ENCODE measurements at regions not wholly inside any gene's neighbourhood (a gene's known extent, or its start where the extent isn't known, plus 50 kb on each side); places are given as distances from the start of the nearest gene placed in this dataset.
"Not testable (repeated sequence)": the region's sequence is repeated elsewhere in the genome, so short reads cannot be mapped to it uniquely, and the experiment has no call there.

DNA sequence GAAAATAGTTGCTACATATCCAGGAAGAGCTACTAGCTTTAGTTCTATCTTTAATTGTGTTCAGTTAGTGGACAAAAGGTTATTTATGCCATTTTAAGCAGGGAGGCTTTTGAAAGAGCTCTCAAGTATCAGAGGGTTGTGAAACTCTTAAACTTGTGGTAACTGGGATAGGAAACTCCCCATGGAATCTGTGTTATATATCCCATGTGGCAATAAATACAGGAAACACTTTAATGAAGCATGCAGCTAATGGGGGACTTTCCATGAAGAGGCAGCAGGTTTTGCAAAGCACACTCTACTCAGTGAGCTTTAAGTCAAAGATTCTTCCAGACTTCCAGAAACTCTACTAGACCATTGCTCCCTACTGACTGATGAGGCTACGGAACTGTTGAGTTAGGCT lies 805.0 kb upstream of the C9orf72 start:
- DNase-seq, result no peak

- no peak for DNase-seq
Measured at GRCh38 chr9:28379082-28379481, 805.8 kb upstream of the C9orf72 start.

GRCh38 chr9:28389411-28389810 lies 816.1 kb upstream of the C9orf72 start:
- no peak for DNase-seq

DNA sequence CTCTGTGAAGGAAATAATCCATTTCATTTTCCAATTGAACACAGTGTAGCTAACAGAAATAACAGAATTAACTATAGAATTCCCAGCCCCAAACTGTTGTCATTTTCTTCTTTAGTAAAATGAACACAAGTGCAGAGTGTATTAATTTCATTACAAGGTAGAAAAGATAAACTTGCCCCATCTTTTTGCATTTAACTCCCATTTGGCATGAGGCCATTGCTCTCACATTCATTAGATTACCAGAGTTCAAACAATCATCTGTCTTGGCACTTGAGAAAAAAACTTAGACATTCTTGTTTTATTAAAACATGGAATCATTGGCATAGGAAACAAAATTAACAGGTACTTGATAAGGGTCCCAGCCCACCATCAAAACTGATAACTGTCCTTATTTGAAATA lies 821.5 kb upstream of the C9orf72 start:
- DNase-seq, result no peak

DNA sequence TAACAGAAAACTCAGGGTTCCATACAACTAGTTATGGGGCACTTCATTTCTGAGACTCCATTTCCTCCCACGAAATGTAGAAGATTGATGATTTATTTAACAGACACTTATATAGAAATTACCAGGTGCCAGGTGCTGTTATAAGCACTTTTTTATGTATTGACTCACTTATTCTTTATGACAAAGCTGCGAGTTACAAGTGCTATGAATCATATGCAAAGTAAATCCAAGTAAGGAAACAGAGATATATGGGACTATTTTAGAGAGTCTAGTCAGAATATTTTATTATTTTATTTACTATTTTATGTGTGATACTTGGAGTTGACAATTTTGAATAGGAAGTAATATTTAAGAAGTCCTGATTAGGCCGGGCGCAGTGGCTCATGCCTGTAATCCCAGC lies 822.8 kb upstream of the C9orf72 start:
- DNase-seq, result no peak

DNA sequence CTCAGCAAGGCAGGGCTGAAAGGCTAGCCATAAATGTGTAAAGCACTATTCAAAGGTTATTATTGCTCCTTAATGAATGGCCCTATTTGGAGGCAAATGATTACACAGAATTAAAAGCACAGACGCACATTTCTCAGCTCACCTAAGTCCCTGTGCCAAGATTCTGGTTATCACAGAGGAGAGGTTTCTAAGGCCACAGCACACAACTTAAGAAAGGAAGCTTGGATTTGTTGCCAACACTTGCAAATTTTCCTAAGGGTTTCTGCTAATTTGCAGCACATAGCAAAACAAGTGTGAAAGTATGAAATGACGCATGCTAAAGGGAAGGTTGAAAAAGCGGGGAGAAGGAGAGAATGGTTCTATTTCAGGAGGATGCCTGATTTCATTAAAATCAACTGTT lies 834.1 kb upstream of the C9orf72 start:
- no peak for DNase-seq

- no peak for DNase-seq
Measured at GRCh38 chr9:28409919-28410318, 836.6 kb upstream of the C9orf72 start.

DNA sequence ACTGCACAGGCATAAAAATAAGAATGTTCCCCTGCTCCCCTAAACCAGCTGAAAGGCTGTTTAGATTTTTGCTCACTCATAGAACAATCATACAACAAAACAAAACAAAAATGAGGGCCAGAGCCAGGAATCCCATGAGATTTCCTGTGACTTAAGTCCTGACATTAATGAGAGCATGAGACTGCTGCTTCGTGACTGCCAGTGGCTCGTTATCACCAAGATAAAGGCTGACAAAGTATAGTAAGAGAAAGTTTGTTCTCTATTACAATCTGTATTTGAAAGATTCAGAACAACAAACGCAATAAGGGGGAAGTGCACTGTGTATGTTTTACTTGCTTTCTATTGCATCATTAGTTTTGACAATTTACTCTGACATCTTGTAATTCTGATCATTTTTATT lies 837.1 kb upstream of the C9orf72 start:
- DNase-seq, result no peak

GRCh38 chr9:28413471-28413870 lies 840.2 kb upstream of the C9orf72 start:
- DNase-seq, result no peak

DNA sequence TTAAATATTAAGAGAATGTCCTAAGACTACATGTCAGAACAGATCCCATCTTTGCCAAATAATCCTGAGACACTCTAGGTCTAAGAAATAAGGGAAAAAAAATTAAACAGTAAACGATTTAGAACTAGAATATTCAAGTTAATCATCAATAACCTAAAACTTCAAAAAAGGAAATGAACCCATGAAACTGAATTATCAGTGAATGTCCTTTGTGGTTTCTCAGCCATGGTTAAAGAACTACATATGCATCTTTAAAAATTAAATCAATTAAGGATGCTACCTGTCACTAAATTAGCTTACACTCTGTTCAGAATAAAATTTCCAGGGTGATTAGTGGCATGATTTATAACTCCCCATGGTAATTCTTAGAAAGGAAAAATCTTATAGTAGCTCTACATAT lies 850.0 kb upstream of the C9orf72 start:
- no peak for DNase-seq

- no peak for DNase-seq
Measured at GRCh38 chr9:28435456-28435855, 862.2 kb upstream of the C9orf72 start.

DNA sequence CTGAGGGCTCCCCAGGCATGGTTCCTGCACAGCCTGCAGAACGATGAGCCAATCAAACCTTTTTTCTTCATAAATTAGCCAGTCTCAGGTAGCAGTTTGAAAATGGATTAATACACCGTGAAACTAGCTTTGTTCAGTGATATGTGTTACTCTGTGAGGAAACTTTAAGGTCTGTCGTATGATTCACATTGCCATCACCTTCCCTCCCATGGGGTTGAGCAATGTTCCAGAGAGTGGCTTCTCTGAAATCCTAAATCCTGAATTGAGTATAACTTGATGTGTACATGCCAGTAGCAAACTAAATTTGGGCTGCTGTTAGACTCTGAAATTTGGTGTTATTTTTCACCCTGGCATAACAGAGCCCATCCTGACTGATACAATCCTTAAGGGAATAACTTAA lies 866.4 kb upstream of the C9orf72 start:
- DNase-seq, result no peak

GRCh38 chr9:28443461-28443860 lies 870.2 kb upstream of the C9orf72 start:
- no peak for DNase-seq

- no peak for DNase-seq
Measured at GRCh38 chr9:28444637-28445036, 871.4 kb upstream of the C9orf72 start.

DNA sequence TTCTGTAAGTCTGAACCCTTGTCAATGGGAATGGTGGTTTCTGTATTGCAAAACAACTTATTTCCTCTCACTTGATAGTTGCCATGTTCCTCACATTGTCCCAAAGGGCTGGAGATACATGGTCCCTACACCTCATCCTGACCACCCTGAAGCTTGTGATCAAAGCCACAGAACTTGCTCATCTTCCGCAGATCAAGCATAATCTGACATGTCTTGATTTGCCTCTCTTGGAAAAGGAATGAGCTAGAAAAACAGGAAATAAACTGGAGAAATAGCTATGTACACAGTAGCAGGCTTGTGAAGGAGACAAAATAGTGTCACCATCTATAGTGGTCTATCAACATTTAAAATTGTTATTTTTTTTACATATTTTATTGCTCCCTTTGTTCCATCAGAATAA lies 871.9 kb upstream of the C9orf72 start:
- DNase-seq, result no peak

- DNase-seq, result no peak
Measured at GRCh38 chr9:28453918-28454317, 880.6 kb upstream of the C9orf72 start.

GRCh38 chr9:28456861-28457260 lies 883.6 kb upstream of the C9orf72 start:
- DNase-seq, result no peak

GRCh38 chr9:28464481-28465216 lies 891.4 kb upstream of the C9orf72 start:
- DNase-seq, result no peak

DNA sequence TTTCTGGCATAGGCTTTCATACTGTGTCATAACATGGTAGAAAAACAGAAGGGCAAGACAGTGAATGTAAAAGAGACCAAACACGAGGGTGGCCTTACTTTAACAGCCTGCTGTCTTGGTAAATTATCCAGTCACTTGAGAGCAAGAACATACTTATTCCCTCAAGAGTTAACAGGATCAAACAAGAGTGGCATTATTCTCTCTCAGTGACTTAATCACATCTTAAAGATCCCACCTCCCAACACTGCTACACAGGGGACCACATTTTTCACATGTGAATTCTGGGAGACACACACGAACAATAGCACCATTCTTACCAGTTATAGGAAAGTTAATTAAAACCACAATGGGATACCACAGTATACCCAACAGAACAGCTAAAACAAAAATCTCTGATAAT lies 898.0 kb upstream of the C9orf72 start:
- DNase-seq, result no peak

DNA sequence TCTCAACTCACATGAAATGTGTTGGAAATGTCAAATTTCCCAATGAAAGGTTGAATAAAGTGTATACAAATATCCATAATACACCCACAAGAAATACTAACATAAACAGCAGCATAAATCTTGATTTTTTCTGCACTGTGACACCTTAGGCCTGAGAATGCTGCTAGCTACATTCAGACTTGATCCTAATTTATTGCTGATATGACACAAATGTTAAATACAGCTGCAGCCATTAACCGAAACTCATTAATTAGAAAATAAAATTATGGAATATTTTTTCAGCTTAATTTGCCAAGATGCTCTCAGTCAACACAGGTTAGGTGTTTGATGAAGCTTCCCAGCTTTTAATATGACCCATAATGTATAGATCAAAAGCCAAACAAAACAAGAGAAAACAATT lies 914.3 kb upstream of the C9orf72 start:
- no peak for DNase-seq

- no peak for DNase-seq
Measured at GRCh38 chr9:28491121-28491520, 917.8 kb upstream of the C9orf72 start.

DNA sequence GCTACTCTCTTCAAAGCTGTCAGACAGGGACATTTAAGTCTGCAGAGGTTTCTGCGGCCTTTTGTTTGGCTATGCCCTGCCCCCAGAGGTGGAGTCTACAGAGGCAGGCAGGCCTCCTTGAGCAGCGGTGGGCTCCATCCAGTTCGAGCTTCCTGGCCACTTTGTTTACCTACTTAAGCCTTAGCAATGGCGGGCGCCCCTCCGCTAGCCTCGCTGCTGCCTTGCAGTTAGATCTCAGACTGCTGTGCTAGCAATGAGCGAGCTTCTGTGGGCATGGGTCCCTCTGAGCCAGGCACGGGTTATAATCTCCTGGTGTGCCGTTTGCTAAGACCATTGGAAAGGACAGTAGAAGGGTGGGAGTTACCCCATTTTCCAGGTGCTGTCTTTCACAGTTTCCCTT lies 924.9 kb upstream of the C9orf72 start:
- DNase-seq, result not testable (repeated sequence)

DNA sequence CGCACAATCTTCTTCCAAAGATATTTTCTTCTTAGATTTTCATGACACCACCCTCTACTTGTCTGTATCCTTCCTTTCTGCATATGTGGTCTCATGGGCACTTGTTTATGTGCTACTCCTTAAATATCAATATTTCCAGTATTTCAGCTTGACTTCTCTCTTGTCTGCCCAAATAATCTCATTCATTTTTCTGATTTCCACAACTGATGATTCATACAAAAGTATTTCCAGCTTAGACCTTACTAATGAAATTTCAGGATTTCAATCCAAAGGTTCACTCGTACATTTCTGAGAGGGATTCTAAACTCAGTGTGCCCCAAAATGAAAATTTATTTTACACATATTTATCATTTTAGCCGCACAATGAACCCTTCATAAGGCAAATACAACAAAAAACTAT lies 928.9 kb upstream of the C9orf72 start:
- DNase-seq, result no peak

- no peak for DNase-seq
Measured at GRCh38 chr9:28502741-28503140, 929.5 kb upstream of the C9orf72 start.

- DNase-seq, result no peak
Measured at GRCh38 chr9:28503573-28503972, 930.3 kb upstream of the C9orf72 start.

GRCh38 chr9:28518439-28518838 lies 945.2 kb upstream of the C9orf72 start:
- no peak for DNase-seq
